ENCODE measurements at regions not wholly inside any gene's neighbourhood (a gene's known extent, or its start where the extent isn't known, plus 50 kb on each side); places are given as distances from the start of the nearest gene placed in this dataset.

DNA sequence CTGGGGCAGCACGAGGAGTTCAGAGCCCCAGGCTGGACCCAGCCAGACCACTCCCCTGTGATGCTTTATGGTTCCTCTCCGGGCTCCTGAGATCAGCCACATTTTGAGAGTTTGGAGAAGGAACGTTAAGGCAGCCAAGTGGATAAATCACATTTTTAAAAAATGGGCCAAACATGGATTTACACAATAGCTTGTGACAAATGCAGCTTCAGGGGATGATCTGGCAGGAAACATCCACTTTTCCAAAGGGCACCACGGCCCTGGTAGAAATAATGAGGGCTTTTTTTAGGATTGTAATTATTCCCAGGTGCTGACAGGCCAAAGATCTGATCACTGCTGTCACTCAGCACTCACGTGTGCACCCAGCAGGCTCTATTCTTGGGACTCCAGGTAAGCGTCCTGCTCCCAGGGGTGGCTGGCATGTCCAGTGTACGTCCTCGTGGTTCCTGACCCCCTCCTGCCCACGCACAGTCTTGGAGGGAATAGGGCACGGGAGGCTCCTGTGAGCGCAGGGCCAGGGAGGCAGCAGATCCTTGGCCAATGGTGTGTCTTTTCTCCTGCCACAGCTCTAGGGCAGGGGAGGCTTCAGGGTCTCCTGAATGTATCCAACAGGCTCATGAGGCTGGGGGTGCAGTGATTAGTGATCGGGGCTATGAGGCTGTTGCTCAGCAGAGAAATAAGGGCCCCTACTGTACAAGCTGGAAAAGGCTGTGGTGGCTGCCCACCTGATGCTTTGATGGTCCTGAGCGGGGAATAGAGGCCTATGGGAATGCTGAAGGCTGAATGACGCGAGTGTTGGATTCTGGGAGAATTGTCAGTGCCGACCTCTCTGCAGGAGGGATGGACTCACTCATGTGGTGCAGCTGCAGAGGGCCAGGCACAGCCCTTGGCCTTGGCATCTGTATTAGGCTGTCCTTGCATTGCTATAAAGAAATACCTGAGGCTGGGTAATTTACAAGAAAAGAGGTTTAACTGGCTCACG, 415.7 kb downstream of the PTPRU start:
- TF ChIP-seq, protein P1, sequence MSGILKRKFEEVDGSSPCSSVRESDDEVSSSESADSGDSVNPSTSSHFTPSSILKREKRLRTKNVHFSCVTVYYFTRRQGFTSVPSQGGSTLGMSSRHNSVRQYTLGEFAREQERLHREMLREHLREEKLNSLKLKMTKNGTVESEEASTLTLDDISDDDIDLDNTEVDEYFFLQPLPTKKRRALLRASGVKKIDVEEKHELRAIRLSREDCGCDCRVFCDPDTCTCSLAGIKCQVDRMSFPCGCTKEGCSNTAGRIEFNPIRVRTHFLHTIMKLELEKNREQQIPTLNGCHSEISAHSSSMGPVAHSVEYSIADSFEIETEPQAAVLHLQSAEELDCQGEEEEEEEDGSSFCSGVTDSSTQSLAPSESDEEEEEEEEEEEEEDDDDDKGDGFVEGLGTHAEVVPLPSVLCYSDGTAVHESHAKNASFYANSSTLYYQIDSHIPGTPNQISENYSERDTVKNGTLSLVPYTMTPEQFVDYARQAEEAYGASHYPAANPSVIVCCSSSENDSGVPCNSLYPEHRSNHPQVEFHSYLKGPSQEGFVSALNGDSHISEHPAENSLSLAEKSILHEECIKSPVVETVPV (CRISPR knock-in tag; IDR thresholded peaks at IDR 0.05): no peak
- TF ChIP-seq, protein P2, sequence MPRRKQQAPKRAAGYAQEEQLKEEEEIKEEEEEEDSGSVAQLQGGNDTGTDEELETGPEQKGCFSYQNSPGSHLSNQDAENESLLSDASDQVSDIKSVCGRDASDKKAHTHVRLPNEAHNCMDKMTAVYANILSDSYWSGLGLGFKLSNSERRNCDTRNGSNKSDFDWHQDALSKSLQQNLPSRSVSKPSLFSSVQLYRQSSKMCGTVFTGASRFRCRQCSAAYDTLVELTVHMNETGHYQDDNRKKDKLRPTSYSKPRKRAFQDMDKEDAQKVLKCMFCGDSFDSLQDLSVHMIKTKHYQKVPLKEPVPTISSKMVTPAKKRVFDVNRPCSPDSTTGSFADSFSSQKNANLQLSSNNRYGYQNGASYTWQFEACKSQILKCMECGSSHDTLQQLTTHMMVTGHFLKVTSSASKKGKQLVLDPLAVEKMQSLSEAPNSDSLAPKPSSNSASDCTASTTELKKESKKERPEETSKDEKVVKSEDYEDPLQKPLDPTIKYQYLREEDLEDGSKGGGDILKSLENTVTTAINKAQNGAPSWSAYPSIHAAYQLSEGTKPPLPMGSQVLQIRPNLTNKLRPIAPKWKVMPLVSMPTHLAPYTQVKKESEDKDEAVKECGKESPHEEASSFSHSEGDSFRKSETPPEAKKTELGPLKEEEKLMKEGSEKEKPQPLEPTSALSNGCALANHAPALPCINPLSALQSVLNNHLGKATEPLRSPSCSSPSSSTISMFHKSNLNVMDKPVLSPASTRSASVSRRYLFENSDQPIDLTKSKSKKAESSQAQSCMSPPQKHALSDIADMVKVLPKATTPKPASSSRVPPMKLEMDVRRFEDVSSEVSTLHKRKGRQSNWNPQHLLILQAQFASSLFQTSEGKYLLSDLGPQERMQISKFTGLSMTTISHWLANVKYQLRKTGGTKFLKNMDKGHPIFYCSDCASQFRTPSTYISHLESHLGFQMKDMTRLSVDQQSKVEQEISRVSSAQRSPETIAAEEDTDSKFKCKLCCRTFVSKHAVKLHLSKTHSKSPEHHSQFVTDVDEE (CRISPR knock-in tag; IDR thresholded peaks at IDR 0.05): no peak
- TF ChIP-seq ZFP3 (CRISPR knock-in tag; IDR thresholded peaks at IDR 0.05) (no peak), ESRRG (CRISPR knock-in tag; IDR thresholded peaks at IDR 0.05) (no peak), TOX (CRISPR knock-in tag; IDR thresholded peaks at IDR 0.05; ENCODE audit: borderline replicate concordance) (no peak), ZNF565 (CRISPR knock-in tag; conservative IDR thresholded peaks at IDR 0.05; ENCODE audit: low read depth) (no peak)
- TF ChIP-seq, protein P3, sequence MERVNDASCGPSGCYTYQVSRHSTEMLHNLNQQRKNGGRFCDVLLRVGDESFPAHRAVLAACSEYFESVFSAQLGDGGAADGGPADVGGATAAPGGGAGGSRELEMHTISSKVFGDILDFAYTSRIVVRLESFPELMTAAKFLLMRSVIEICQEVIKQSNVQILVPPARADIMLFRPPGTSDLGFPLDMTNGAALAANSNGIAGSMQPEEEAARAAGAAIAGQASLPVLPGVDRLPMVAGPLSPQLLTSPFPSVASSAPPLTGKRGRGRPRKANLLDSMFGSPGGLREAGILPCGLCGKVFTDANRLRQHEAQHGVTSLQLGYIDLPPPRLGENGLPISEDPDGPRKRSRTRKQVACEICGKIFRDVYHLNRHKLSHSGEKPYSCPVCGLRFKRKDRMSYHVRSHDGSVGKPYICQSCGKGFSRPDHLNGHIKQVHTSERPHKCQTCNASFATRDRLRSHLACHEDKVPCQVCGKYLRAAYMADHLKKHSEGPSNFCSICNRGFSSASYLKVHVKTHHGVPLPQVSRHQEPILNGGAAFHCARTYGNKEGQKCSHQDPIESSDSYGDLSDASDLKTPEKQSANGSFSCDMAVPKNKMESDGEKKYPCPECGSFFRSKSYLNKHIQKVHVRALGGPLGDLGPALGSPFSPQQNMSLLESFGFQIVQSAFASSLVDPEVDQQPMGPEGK (CRISPR knock-in tag; IDR thresholded peaks at IDR 0.05; ENCODE audit: borderline replicate concordance): no peak
